H1 (cell line): ENCODE measurements at regions not wholly inside any gene's neighbourhood (a gene's known extent, or its start where the extent isn't known, plus 50 kb on each side); places are given as distances from the start of the nearest gene placed in this dataset.

Experiments used
- CTCF ChIA-PET: fragments of 300-600 bp; sonication (Branson Sonifier 250); formaldehyde crosslinking; loops from one replicate; lab custom pipeline; 2021; ENCODE audit not compliant: partially characterized antibody; lab: Charles Lee
- POLR2A ChIA-PET: fragments of 300-600 bp; sonication (Branson Sonifier 250); formaldehyde crosslinking; loops from one replicate; lab custom pipeline; 2021; ENCODE audit warnings: inconsistent platforms; ENCODE audit not compliant: partially characterized antibody; lab: Charles Lee
- DNase-seq, 2 experiments: peaks; one replicate each; pipeline versions ENCODE4 v3.0.0 to v3.0.0-alpha.2; 2010 to 2022; ENCODE audit warnings: low spot score in 2 of 2, low read depth in 1 of 2, mixed read lengths in 1 of 2
- FAIRE-seq: peaks from 2 replicates; lab custom pipeline; 2011; peaks lifted over from hg19 to GRCh38; lab: Jason Lieb, UNC
- H2AFZ ChIP-seq: 2 replicates; pipeline ENCODE4 v1.8.1; 2012; ENCODE audit warnings: low read length, inconsistent platforms
- H2AK5ac ChIP-seq: 2 replicates; pipeline ENCODE4 v1.6.1; 2013; ENCODE audit warnings: low read depth, low read length
- H2BK120ac ChIP-seq: replicated peaks from 2 replicates; pipeline ENCODE3; 2013; ENCODE audit warnings: low read depth, low read length, inconsistent platforms
- H2BK12ac ChIP-seq: 2 replicates; pipeline ENCODE4 v1.6.1; 2013; ENCODE audit warnings: low read depth, low read length
- H2BK15ac ChIP-seq: 2 replicates; pipeline ENCODE4 v1.6.1; 2013; ENCODE audit warnings: low read length
- H2BK20ac ChIP-seq: 2 replicates; pipeline ENCODE4 v1.6.1; 2013; ENCODE audit warnings: low read length
- H2BK5ac ChIP-seq: 2 replicates; pipeline ENCODE4 v1.6.1; 2013; ENCODE audit warnings: low read depth, low read length
- H3K14ac ChIP-seq: 2 replicates; pipeline ENCODE4 v1.6.1; 2013; ENCODE audit warnings: inconsistent platforms; ENCODE audit not compliant: insufficient read length
- H3K18ac ChIP-seq: 2 replicates; pipeline ENCODE4 v1.6.1; 2013; ENCODE audit warnings: low read length; ENCODE audit errors: extremely low read depth
- H3K23ac ChIP-seq: 2 replicates; pipeline ENCODE4 v1.6.1; 2013; ENCODE audit warnings: inconsistent platforms; ENCODE audit not compliant: insufficient read length
- H3K23me2 ChIP-seq: 2 replicates; pipeline ENCODE4 v1.6.1; 2013; ENCODE audit warnings: low read depth, low read length
- H3K27ac ChIP-seq: 2 replicates; pipeline ENCODE4 v1.6.1; 2011; ENCODE audit warnings: low read depth, low read length, inconsistent platforms
- H3K27me3 ChIP-seq, 4 experiments: replicated peaks in 1 of 4; 1 replicate in 1 of 4; 2 replicates in 3 of 4; pipeline versions ENCODE4 v1.6.1 to v1.8.1; 2011 to 2013; ENCODE audit warnings: low read length in 3 of 4, mild to moderate bottlenecking in 3 of 4, inconsistent platforms in 2 of 4, mixed read lengths in 2 of 4, moderate library complexity in 1 of 4; ENCODE audit not compliant: control insufficient read depth in 3 of 4, insufficient read depth in 3 of 4; ENCODE audit errors: extremely low read depth in 1 of 4
- H3K36me3 ChIP-seq, 4 experiments: 2 replicates each; pipeline versions ENCODE4 v1.6.1 to v1.8.1; 2011 to 2013; ENCODE audit warnings: mild to moderate bottlenecking in 4 of 4, low read length in 3 of 4, moderate library complexity in 2 of 4, control low read depth in 1 of 4, inconsistent platforms in 1 of 4; ENCODE audit not compliant: insufficient read depth in 4 of 4, control insufficient read depth in 2 of 4
- H3K4ac ChIP-seq: replicated peaks from 2 replicates; pipeline ENCODE3; 2013; ENCODE audit warnings: low read length, low read depth, mixed read lengths, inconsistent platforms; ENCODE audit not compliant: insufficient read length
- H3K4me1 ChIP-seq, 4 experiments: replicated peaks in 1 of 4; 1 replicate in 1 of 4; 2 replicates in 3 of 4; pipeline versions ENCODE4 v1.6.1 to v1.8.1; 2011 to 2013; ENCODE audit warnings: low read length in 3 of 4, inconsistent platforms in 2 of 4, mixed read lengths in 1 of 4; ENCODE audit not compliant: insufficient read depth in 4 of 4, control insufficient read depth in 3 of 4
- H3K4me2 ChIP-seq, 2 experiments: 2 replicates each; pipeline versions ENCODE4 v1.6.1 to v1.8.1; 2011 to 2013; ENCODE audit warnings: low read depth in 2 of 2, low read length in 2 of 2, control low read depth in 1 of 2, inconsistent platforms in 1 of 2, mild to moderate bottlenecking in 1 of 2; ENCODE audit not compliant: insufficient read depth in 1 of 2
- H3K4me3 ChIP-seq, 4 experiments: fragments of 200-600, 300-600 bp in 1 of 4; sonication (generic), shearing (Covaris generic), sonication (Bioruptor Twin) in 1 of 4; 2 replicates each; pipeline versions ENCODE4 v1.5.1 to v1.8.1; 2011 to 2016; ENCODE audit warnings: low read length in 4 of 4, low read depth in 3 of 4, control low read depth in 2 of 4, inconsistent platforms in 2 of 4, mild to moderate bottlenecking in 2 of 4, mixed read lengths in 1 of 4, moderate library complexity in 1 of 4; ENCODE audit not compliant: insufficient read depth in 2 of 4; ENCODE audit errors: extremely low read depth in 1 of 4
- H3K56ac ChIP-seq: replicated peaks from 2 replicates; pipeline ENCODE3; 2013; ENCODE audit warnings: low read depth, mild to moderate bottlenecking, mixed read lengths, low read length, inconsistent platforms; ENCODE audit not compliant: insufficient read length
- H3K79me1 ChIP-seq: 2 replicates; pipeline ENCODE4 v1.6.1; 2013; ENCODE audit warnings: low read depth, low read length, control low read depth
- H3K79me2 ChIP-seq, 2 experiments: 2 replicates each; pipeline versions ENCODE4 v1.6.1 to v1.8.1; 2012 to 2013; ENCODE audit warnings: low read length in 2 of 2, mild to moderate bottlenecking in 2 of 2, inconsistent platforms in 1 of 2; ENCODE audit not compliant: insufficient read depth in 2 of 2, control insufficient read depth in 1 of 2
- H3K9ac ChIP-seq, 4 experiments: replicated peaks in 1 of 4; 1 replicate in 1 of 4; 2 replicates in 3 of 4; pipeline versions ENCODE4 v1.6.1 to v1.8.1; 2011 to 2013; ENCODE audit warnings: low read depth in 3 of 4, low read length in 3 of 4, control low read depth in 2 of 4, mild to moderate bottlenecking in 2 of 4, moderate library complexity in 2 of 4, inconsistent platforms in 1 of 4; ENCODE audit errors: extremely low read depth in 1 of 4
- H3K9me3 ChIP-seq, 2 experiments: 2 replicates each; pipeline versions ENCODE4 v1.6.1 to v1.8.1; 2012 to 2013; ENCODE audit warnings: mild to moderate bottlenecking in 2 of 2, moderate library complexity in 2 of 2, control low read depth in 1 of 2, inconsistent platforms in 1 of 2, low read depth in 1 of 2, low read length in 1 of 2, mixed read lengths in 1 of 2; ENCODE audit not compliant: insufficient read depth in 2 of 2
- H4K20me1 ChIP-seq, 2 experiments: replicated peaks in 1 of 2; 2 replicates each; pipeline versions ENCODE3 to v1.8.1; 2011 to 2013; ENCODE audit warnings: inconsistent platforms in 2 of 2, low read length in 2 of 2, mild to moderate bottlenecking in 1 of 2; ENCODE audit not compliant: insufficient read depth in 2 of 2, control insufficient read depth in 1 of 2
- H4K5ac ChIP-seq: 2 replicates; pipeline ENCODE4 v1.6.1; 2013; ENCODE audit warnings: low read length, low read depth, mixed read lengths, inconsistent platforms; ENCODE audit not compliant: insufficient read length
- H4K8ac ChIP-seq: 2 replicates; pipeline ENCODE4 v1.8.0; 2013; ENCODE audit warnings: mild to moderate bottlenecking, moderate library complexity, low read length, inconsistent platforms; ENCODE audit not compliant: insufficient read depth; ENCODE audit errors: extremely low read depth
- H4K91ac ChIP-seq: replicated peaks from 2 replicates; pipeline ENCODE3; 2013; ENCODE audit warnings: low read length, mixed read lengths, inconsistent platforms; ENCODE audit not compliant: insufficient read length
- CEBPB ChIP-seq: IDR thresholded peaks from 2 replicates; pipeline ENCODE4 v1.6.1; 2012; ENCODE audit warnings: low read depth, low read length
- EGR1 ChIP-seq: IDR thresholded peaks from 2 replicates; pipeline ENCODE4 v1.6.1; 2011; ENCODE audit warnings: low read depth, low read length, borderline replicate concordance
- EZH2 ChIP-seq: fragments of 200-600 bp; sonication (generic); IDR thresholded peaks from 2 replicates; pipeline ENCODE4 v1.7.1; 2012; ENCODE audit warnings: low read depth, mild to moderate bottlenecking, moderate library complexity, low read length, inconsistent platforms; ENCODE audit not compliant: severe bottlenecking
- KDM1A ChIP-seq: fragments of 200-600, 300-600 bp; sonication (generic); IDR thresholded peaks from 2 replicates; pipeline ENCODE4 v1.7.1; 2016; ENCODE audit warnings: mild to moderate bottlenecking, low read length, borderline replicate concordance
- MAFK ChIP-seq: IDR thresholded peaks from 2 replicates; pipeline ENCODE4 v1.6.1; 2012; ENCODE audit warnings: low read depth, mild to moderate bottlenecking, improper control_type of control experiment, low read length
- POLR2AphosphoS5 ChIP-seq: IDR thresholded peaks from 2 replicates; pipeline ENCODE4 v1.6.1; 2011; ENCODE audit warnings: low read depth, low read length
- RFX5 ChIP-seq: IDR thresholded peaks from 2 replicates; pipeline ENCODE4 v1.6.1; 2011; ENCODE audit warnings: low read depth, low read length, improper control_type of control experiment, borderline replicate concordance
- SIX5 ChIP-seq: IDR thresholded peaks from 2 replicates; pipeline ENCODE4 v1.6.1; 2011; ENCODE audit warnings: mild to moderate bottlenecking, low read depth, low read length
- TBP ChIP-seq: IDR thresholded peaks from 2 replicates; pipeline ENCODE4 v1.6.1; 2011; ENCODE audit warnings: low read depth, low read length, improper control_type of control experiment
- YY1 ChIP-seq: IDR thresholded peaks from 2 replicates; pipeline ENCODE4 v1.6.1; 2011; ENCODE audit warnings: low read depth, mild to moderate bottlenecking, low read length
- WGBS, 2 experiments: shearing (Covaris generic) in 1 of 2; methylation state at CpG; one replicate each; pipeline versions ENCODE4 v1.1.6 to v1.1.7; 2013 to 2015; ENCODE audit warnings: low lambda C conversion rate in 2 of 2, mixed read lengths in 2 of 2, inconsistent platforms in 1 of 2, low coverage in 1 of 2, missing lambda C conversion rate in 1 of 2; ENCODE audit not compliant: insufficient replicate concordance in 2 of 2, insufficient coverage in 1 of 2, insufficient read length in 1 of 2; ENCODE audit errors: extremely low coverage in 1 of 2, missing lambda C conversion rate in 1 of 2; 5-methylcytosine and 5-hydroxymethylcytosine counted together
- TF ChIP-seq, protein P1 (sequence below): IDR thresholded peaks from 2 replicates; pipeline ENCODE4 v1.6.1; 2011; ENCODE audit warnings: low read depth, mild to moderate bottlenecking, low read length; ENCODE audit not compliant: insufficient read depth

DNA sequence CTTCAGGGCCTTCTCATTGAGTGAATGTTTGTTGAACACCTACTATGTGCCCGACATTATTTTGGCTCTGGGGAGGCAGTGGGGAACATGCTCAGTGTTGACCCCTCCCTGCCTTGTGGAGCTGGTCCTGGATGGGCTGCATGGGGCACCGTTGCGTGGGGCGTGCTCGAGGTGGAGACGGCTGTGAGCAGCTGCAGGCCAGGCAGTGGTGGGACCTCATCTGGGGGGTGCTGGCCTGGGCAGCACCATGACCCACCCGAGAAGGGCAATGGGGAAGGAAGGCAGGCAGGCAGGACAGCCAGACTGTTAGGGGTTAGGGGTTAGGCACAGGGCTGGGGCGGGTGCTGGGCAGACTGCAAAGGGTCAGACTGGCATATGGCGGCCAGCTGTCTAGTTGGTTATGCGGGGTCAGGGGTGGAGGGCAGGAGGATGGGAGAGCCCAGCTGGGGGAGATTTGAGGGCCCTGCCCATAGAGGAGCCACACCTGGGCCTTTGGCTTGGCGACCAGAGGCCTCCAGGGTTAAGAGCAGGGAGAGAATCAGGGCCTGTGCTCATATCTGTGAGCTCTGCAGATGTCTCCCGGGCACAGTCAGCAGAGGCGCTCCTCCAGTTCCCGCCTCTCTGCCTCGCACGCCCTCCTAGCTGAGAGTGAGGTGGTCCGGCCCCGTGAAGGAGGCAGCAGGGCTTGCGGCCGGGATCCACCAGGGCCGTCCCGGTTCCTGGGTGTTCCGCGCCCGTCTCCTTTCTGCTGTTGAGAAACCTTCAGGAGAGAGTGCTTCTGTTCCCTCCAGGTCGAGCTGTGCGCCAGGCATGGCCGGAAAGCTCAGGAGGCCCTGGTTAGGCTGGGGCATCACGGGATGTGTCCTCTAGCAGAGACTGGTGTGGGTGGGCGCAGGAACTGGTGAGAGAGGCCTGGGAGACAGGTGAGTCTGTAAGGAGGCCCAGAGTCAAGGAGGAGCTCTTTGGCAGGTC is 73.3 kb downstream of the RGS12 start:
- Histone ChIP-seq H3K36me3 (no peaks in the 10 kb centered on the region), H2BK20ac (no peak overlapping the region), H2BK120ac (no peak overlapping the region), H3K4me1 (peaks cover 7 to 21% (median 10%) of the 10 kb centered on the region in 4 experiments), H2BK5ac (no peak overlapping the region), H3K79me2 (0 out of 4 replicates have a peak, but pooled peaks cover 0 to 2% of the 10 kb centered on the region in 2 experiments), H3K18ac (no peak overlapping the region), H4K91ac (no peak overlapping the region), H4K5ac (no peak overlapping the region), H2AK5ac (no peak overlapping the region), H3K4ac (no peak overlapping the region), H3K27ac (no peak overlapping the region), H3K27me3 (peaks cover 0 to 6% (median 3%) of the 10 kb centered on the region in 4 experiments; a peak in 3 of 7 replicates), H2AFZ (no peak overlapping the region), H3K4me3 (no peak overlapping the region), H3K9me3 (no peaks in the 10 kb centered on the region), H4K8ac (no peak overlapping the region), H3K56ac (no peak overlapping the region), H2BK15ac (no peak overlapping the region), H2BK12ac (no peak overlapping the region), H4K20me1 (peaks cover 10 to 17% of the 10 kb centered on the region in 2 experiments), H3K23me2 (peaks cover 15% of the 10 kb centered on the region; the same call in 1 of the 2 replicates), H3K9ac (no peak overlapping the region), H3K4me2 (no peak overlapping the region), H3K14ac (no peak overlapping the region), H3K23ac (no peak overlapping the region), H3K79me1 (peaks cover 3% of the 10 kb centered on the region; the same call in 1 of the 2 replicates)
- ChIA-PET POLR2A (interaction anchor here (0.7 to 1.9 kb wide), 2 partner anchors 8 to 21 kb away, joined by 3 to 6 read pairs; no protein-coding TSS in a partner anchor), CTCF (interaction anchor here (0.8 to 4.6 kb wide), 16 partner anchors 9 to 157 kb away, joined by 3 to 41 read pairs (median 5); no protein-coding TSS in a partner anchor)
- FAIRE-seq = no peak
- 91% methylated on average over 27 of the region's 30 CpGs; no CpG with 5 or more reads in 1 of the 2 experiments for WGBS, 2 experiments
- TF ChIP-seq MAFK (no peak), TBP (no peak), POLR2AphosphoS5 (no peak), SIX5 (no peak), EGR1 (no peak), RFX5 (no peak), CEBPB (no peak), YY1 (no peak), KDM1A (no peak), EZH2 (no peak)
- TF ChIP-seq, protein P1, sequence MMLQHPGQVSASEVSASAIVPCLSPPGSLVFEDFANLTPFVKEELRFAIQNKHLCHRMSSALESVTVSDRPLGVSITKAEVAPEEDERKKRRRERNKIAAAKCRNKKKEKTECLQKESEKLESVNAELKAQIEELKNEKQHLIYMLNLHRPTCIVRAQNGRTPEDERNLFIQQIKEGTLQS = no peak
- peak in 1 of 2 experiments; percentile 49 for DNase-seq
